ENCODE measurements at regions not wholly inside any gene's neighbourhood (a gene's known extent, or its start where the extent isn't known, plus 50 kb on each side); places are given as distances from the start of the nearest gene placed in this dataset.

- Histone ChIP-seq H3K4me1 (ENCODE audit: low read depth, poor library complexity, severe bottlenecking) (no peaks in the 10 kb centered on the region), H3K79me2 (ENCODE audit: insufficient read depth, low read depth) (no peaks in the 10 kb centered on the region), H3K9ac (no peak overlapping the region), H3K4me3 (IDR thresholded peaks at IDR 0.05; ENCODE audit: insufficient read depth, low read depth, low read length) (no peak overlapping the region), H3K4me2 (no peak overlapping the region), H4K20me1 (ENCODE audit: insufficient read depth) (no peaks in the 10 kb centered on the region), H3K36me3 (ENCODE audit: insufficient read depth) (no peaks in the 10 kb centered on the region), H3K27ac (no peak overlapping the region), H2AFZ (ENCODE audit: low read depth) (no peak overlapping the region), H3K27me3 (ENCODE audit: insufficient read depth, low read depth) (no peaks in the 10 kb centered on the region)
- no peak for TF ChIP-seq CTCF (conservative IDR thresholded peaks at IDR 0.05; ENCODE audit: low read depth, low read length)
Measured at GRCh38 chr5:72040513-72040912, 66.8 kb upstream of the MAP1B start.

GRCh38 chr5:72041654-72042053 is 65.6 kb upstream of the MAP1B start:
- Histone ChIP-seq H3K79me2 (ENCODE audit: insufficient read depth, low read depth) (no peaks in the 10 kb centered on the region), H3K4me2 (no peak overlapping the region)

GRCh38 chr5:72042097-72042496 is 65.2 kb upstream of the MAP1B start:
- H3K4me1 ChIP-seq (ENCODE audit: low read depth, poor library complexity, severe bottlenecking) = no peaks in the 10 kb centered on the region
- no peak overlapping the region for H2AFZ ChIP-seq (ENCODE audit: low read depth)
- H3K4me2 ChIP-seq = no peak overlapping the region
- H4K20me1 ChIP-seq (ENCODE audit: insufficient read depth) = no peaks in the 10 kb centered on the region
- TF ChIP-seq CTCF (conservative IDR thresholded peaks at IDR 0.05; ENCODE audit: low read depth, low read length) = no peak
- no peaks in the 10 kb centered on the region for H3K36me3 ChIP-seq (ENCODE audit: insufficient read depth)
- no peak overlapping the region for H3K9ac ChIP-seq
- no peaks in the 10 kb centered on the region for H3K79me2 ChIP-seq (ENCODE audit: insufficient read depth, low read depth)
- no peak overlapping the region for H3K27ac ChIP-seq
- no peak overlapping the region for H3K4me3 ChIP-seq (IDR thresholded peaks at IDR 0.05; ENCODE audit: insufficient read depth, low read depth, low read length)
- no peaks in the 10 kb centered on the region for H3K27me3 ChIP-seq (ENCODE audit: insufficient read depth, low read depth)

More at GRCh38 chr5:72041654-72042053, 65.6 kb upstream of the MAP1B start:
- Histone ChIP-seq H4K20me1 (ENCODE audit: insufficient read depth) (no peaks in the 10 kb centered on the region), H3K36me3 (ENCODE audit: insufficient read depth) (no peaks in the 10 kb centered on the region), H3K27ac (no peak overlapping the region), H3K9ac (no peak overlapping the region), H3K4me3 (IDR thresholded peaks at IDR 0.05; ENCODE audit: insufficient read depth, low read depth, low read length) (no peak overlapping the region), H2AFZ (ENCODE audit: low read depth) (no peak overlapping the region), H3K27me3 (ENCODE audit: insufficient read depth, low read depth) (no peaks in the 10 kb centered on the region), H3K4me1 (ENCODE audit: low read depth, poor library complexity, severe bottlenecking) (no peaks in the 10 kb centered on the region)
- TF ChIP-seq CTCF (conservative IDR thresholded peaks at IDR 0.05; ENCODE audit: low read depth, low read length) = no peak

GRCh38 chr5:72045692-72046091 is 61.6 kb upstream of the MAP1B start:
- Histone ChIP-seq H3K36me3 (ENCODE audit: insufficient read depth) (no peaks in the 10 kb centered on the region), H3K4me1 (ENCODE audit: low read depth, poor library complexity, severe bottlenecking) (no peaks in the 10 kb centered on the region), H3K79me2 (ENCODE audit: insufficient read depth, low read depth) (no peaks in the 10 kb centered on the region), H3K9ac (no peak overlapping the region), H3K27me3 (ENCODE audit: insufficient read depth, low read depth) (no peaks in the 10 kb centered on the region), H4K20me1 (ENCODE audit: insufficient read depth) (no peaks in the 10 kb centered on the region), H3K4me3 (IDR thresholded peaks at IDR 0.05; ENCODE audit: insufficient read depth, low read depth, low read length) (no peak overlapping the region), H3K4me2 (no peak overlapping the region), H3K27ac (no peak overlapping the region), H2AFZ (ENCODE audit: low read depth) (no peak overlapping the region)
- no peak for TF ChIP-seq CTCF (conservative IDR thresholded peaks at IDR 0.05; ENCODE audit: low read depth, low read length)

Data from KMS-11 (cell line).